GM13977 (cell line): ENCODE measurements at regions not wholly inside any gene's neighbourhood (a gene's known extent, or its start where the extent isn't known, plus 50 kb on each side); places are given as distances from the start of the nearest gene placed in this dataset.

Source experiments
- DNase-seq: peaks from one replicate; pipeline ENCODE4 v3.0.0; 2012; ENCODE audit warnings: low spot score
- CTCF ChIP-seq: IDR thresholded peaks from 2 replicates; pipeline ENCODE4 v1.5.1; 2012; ENCODE audit warnings: mild to moderate bottlenecking, control low read depth; ENCODE audit not compliant: insufficient read depth; ENCODE audit errors: extremely low read depth, missing control alignments
- in situ Hi-C: fragments of 300-500 bp; cut with MboI; formaldehyde crosslinking; loops from one replicate; pipeline ENCODE4 v1.12.0; 2022; ENCODE audit warnings: low sequenced_read_pairs, low pct_unique_long_range_greater_than_20kb, mixed read lengths, inconsistent platforms; ENCODE audit not compliant: unreplicated experiment

DNA sequence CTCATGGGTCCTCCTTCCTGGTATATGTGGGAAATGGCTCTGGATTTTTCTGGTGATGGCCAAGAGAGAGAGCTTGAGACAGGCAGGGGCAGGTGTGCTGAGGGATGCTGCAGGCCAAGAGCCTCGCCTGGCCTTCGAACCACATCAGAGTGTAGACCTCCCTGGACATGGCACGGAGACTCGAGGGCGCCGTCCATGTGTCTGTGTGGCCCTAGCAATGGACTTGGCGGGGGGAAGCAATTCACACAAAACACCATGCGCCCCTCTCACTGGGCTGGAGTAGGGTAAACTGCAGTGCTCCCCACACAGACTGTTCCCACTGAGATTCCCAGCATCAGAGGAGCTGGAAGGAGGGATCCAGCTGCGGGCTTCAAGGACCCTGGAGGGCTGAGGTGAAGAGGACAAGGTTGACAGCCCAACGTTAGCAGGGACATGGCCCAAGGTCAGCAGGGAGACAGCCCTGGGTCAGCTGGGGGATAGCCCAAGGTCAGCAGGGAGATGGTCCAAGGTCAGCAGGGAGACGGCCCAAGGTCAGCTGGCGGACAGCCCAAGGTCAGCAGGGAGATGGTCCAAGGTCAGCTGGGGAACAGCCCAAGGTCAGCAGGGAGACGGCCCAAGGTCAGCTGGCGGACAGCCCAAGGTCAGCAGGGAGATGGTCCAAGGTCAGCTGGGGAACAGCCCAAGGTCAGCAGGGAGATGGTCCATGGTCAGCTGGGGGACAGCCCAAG, 75.4 kb upstream of the HDAC4 start:
- in situ Hi-C loops = no loop called here
- DNase-seq = no peak
- TF ChIP-seq CTCF = no peak

- no peak for DNase-seq
- in situ Hi-C loops = no loop called here
- no peak for TF ChIP-seq CTCF
Measured at GRCh38 chr2:239475161-239476028, 74.6 kb upstream of the HDAC4 start.

DNA sequence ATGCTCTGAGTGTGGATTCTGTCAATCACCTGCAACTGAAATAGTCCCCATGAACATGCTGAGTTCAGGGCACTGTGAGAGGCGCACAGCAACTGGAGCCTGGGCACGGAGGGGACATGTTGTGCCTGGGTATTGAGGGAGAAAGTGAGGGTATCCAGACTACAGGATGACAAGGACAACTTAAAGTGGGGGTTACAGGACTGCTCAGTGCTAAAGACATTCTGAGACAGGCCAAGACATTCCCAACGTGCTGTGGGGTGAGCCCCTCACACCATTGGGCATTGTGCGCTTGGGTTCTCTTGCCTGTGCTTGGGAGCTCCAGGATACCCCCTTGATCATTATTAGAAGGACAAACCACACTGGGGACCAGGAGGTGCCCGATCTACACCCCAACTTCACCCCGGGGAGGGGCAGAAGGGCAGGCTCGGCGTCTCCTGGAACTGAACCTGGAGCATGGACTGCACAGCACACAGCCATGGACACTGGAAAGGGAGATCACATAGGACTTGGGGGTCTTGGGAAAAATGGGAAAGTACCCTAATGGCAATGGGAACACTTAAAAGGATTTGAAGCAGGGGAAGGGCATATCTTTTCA, 72.5 kb upstream of the HDAC4 start:
- no peak for TF ChIP-seq CTCF
- in situ Hi-C loops = no loop called here
- DNase-seq = no peak

DNA sequence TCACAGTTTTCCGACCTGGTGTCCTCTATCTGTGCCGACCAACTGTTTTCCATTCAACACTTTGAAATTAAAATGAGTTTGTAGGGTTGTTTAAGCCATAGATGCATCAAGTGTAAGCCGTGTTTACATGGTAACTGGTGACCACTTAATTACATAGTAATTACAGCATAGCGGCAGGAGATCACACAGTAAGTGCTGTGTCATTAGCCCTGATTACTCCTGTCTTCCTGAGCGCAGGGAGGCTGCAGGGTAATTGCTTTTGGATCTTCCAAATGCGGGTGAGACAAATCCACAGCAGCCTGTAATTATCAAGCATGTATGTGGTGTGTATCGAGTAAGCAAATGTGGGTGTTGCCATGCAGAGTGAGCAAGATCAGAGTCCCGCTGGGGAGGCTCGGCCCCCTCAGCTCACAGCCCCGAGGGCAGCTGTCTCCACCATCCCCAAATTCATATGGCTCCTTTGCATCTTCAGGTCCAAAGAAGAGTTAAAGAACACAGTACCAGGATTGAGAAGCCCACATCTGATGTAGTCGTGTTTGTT, 71.5 kb upstream of the HDAC4 start:
- in situ Hi-C loops = no loop called here
- DNase-seq = no peak
- no peak for TF ChIP-seq CTCF

DNA sequence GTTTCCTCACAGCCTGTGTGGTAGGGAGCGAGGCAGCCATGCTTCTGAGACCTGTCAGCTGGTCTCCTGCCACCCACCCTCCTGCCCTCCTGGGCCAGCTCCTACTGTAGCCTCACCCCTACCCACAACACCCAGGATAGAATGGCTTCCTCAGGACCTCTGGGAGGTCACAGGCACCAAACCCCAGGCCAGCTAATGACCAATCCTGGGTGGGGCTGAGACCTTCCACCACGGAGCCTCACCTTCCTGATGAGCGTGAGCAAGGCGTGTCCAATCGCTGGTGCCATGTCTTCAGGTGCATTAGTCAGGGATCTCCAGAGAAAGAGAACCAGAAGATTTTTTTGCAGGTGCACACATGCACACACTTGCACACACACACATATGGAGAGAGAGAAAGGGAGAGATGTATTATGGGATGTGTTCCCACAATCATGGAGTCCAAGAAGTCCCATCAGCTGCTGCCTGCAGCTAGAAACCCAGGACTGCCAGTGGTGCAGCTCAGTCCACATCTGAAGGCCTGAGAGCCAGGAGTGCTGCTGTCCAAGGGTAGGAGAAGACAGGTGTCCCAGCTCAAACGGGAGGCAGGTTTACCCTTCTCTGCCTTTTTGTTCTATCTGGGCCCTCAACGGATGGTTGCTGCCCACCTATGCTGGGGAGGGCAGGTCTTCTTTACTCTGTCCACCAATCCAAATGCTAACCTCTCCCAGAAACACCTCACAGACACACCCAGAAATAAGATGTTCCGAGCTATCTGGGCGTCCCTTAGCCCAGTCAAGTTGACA, 70.4 kb upstream of the HDAC4 start:
- in situ Hi-C loops = no loop called here
- TF ChIP-seq CTCF = no peak
- no peak for DNase-seq
